B cell (primary cell): ENCODE measurements at regions not wholly inside any gene's neighbourhood (a gene's known extent, or its start where the extent isn't known, plus 50 kb on each side); places are given as distances from the start of the nearest gene placed in this dataset.

Experiments used
- CTCF ChIP-seq: fragments of 200-600 bp; IDR thresholded peaks from one replicate; pipeline ENCODE4 v1.8.0; 2022; ENCODE audit warnings: antibody characterized with exemption, mild to moderate bottlenecking
- EZH2 ChIP-seq: IDR thresholded peaks from 2 replicates; pipeline ENCODE4 v1.6.1; 2012; ENCODE audit warnings: borderline replicate concordance, low read depth, mild to moderate bottlenecking, moderate library complexity, low read length; ENCODE audit not compliant: insufficient read depth, poor library complexity, severe bottlenecking

GRCh38 chr6:27061235-27061993, 186.1 kb upstream of the PRSS16 start:
- TF ChIP-seq EZH2, result no peak
- no peak for TF ChIP-seq CTCF
